AG09319 (cell line): ENCODE measurements at regions not wholly inside any gene's neighbourhood (a gene's known extent, or its start where the extent isn't known, plus 50 kb on each side); places are given as distances from the start of the nearest gene placed in this dataset.

ENCODE experiments used
- DNase-seq: peaks from one replicate; pipeline ENCODE4 v3.0.0-alpha.2; 2010; ENCODE audit warnings: low read depth; ENCODE audit errors: extremely low read depth
- CTCF ChIP-seq: IDR thresholded peaks from 2 replicates; pipeline ENCODE4 v1.5.1; 2011; ENCODE audit warnings: low read depth, mild to moderate bottlenecking, inconsistent platforms, low read length, moderate library complexity

- no peak for DNase-seq
- TF ChIP-seq CTCF, result no peak
These were observed 1044.8 kb upstream of the ADGRL2 start for GRCh38 chr1:80755944-80756343.

GRCh38 chr1:80751204-80751603 is 1049.5 kb upstream of the ADGRL2 start:
- no peak for DNase-seq
- no peak for TF ChIP-seq CTCF

GRCh38 chr1:80731241-80731894 is 1069.4 kb upstream of the ADGRL2 start:
- DNase-seq, result no peak
- TF ChIP-seq CTCF, result no peak

GRCh38 chr1:80722611-80723010 is 1078.1 kb upstream of the ADGRL2 start:
- DNase-seq, result no peak
- TF ChIP-seq CTCF, result no peak

- DNase-seq, result no peak
These were observed 1094.2 kb upstream of the ADGRL2 start for GRCh38 chr1:80706526-80706925.

GRCh38 chr1:80678438-80678837 is 1122.3 kb upstream of the ADGRL2 start:
- no peak for TF ChIP-seq CTCF
- no peak for DNase-seq

More at GRCh38 chr1:80706526-80706925, 1094.2 kb upstream of the ADGRL2 start:
- no peak for TF ChIP-seq CTCF

- no peak for DNase-seq
- no peak for TF ChIP-seq CTCF
These were observed 1125.3 kb upstream of the ADGRL2 start for GRCh38 chr1:80675454-80675853.
